ENCODE measurements at regions not wholly inside any gene's neighbourhood (a gene's known extent, or its start where the extent isn't known, plus 50 kb on each side); places are given as distances from the start of the nearest gene placed in this dataset.
"Not testable (repeated sequence)": the region's sequence is repeated elsewhere in the genome, so short reads cannot be mapped to it uniquely, and the experiment has no call there.

DNA sequence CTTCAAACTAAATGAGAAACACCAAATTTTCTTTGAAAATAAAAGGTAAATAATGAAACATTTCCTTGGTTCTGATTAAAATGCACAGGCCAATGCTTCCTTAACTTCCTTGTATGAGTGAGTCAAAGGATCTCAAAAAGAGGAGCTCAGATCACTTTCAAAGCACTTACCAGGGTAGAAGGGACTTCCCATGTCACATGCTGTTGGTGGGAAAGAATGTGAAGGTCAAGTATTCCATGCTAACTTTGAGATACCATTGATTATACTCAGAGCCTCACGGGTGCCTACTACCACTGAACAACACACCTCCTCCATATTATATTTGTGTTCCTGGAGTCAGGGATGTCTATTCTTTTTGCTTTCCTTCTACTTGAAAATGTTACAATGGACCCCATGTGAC is 233.5 kb upstream of the KIAA1217 start:
- DNase-seq = no peak

DNA sequence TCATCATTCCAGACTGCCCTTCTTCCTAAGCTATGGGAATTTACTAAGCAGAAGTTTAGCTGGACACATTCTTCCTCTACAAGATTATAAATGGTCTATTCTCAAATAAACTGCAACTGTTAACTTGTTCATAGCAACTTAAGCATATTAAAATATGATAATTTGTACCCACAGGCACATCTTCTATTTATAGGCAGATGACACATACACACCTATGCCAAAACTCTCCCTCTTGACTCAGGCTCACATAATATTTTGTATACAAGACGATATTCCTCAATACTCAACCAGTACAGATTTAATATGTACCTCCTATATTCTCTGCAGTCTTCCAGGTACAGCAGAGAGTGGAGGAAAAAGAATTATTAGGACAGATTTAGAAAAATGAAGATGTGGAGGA is 232.7 kb upstream of the KIAA1217 start:
- DNase-seq = no peak

DNA sequence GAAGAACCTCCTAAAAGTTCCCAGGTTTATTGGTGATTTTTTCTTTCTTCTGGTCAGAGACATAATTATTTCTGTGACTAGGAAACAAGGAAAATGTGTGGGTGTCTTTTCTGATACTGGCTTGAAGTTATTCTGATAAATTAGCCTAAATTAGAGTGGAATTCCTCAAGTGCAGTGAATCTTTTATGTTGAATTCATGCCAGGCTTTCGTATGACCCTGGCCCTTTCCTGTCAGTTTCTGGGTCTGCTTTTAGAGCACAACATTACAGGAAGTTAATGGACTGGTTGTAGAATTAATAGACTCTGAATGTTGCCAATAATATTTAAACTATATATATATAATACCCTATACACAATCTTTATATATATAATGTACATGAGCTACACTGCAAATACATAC is 230.6 kb upstream of the KIAA1217 start:
- no peak for DNase-seq

DNA sequence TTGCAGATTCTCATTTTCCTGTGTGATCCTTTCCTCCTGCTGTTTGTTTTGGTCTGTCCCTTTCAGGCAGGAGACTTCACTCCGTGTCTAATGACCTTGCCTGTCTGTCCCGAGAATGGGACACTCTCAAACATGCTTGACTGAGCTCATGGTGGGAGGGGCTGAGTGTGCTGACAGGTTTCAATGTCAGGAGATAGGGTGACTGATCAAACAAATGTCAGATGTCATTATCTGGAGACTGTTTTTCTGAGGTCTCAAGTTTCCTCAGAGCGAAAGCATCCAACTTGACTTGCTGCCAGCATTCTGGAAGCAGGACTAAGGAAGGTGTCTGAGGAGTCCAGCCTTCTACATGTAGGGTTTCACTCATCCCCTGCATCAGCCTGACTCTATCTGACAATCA is 228.8 kb upstream of the KIAA1217 start:
- DNase-seq = no peak

DNA sequence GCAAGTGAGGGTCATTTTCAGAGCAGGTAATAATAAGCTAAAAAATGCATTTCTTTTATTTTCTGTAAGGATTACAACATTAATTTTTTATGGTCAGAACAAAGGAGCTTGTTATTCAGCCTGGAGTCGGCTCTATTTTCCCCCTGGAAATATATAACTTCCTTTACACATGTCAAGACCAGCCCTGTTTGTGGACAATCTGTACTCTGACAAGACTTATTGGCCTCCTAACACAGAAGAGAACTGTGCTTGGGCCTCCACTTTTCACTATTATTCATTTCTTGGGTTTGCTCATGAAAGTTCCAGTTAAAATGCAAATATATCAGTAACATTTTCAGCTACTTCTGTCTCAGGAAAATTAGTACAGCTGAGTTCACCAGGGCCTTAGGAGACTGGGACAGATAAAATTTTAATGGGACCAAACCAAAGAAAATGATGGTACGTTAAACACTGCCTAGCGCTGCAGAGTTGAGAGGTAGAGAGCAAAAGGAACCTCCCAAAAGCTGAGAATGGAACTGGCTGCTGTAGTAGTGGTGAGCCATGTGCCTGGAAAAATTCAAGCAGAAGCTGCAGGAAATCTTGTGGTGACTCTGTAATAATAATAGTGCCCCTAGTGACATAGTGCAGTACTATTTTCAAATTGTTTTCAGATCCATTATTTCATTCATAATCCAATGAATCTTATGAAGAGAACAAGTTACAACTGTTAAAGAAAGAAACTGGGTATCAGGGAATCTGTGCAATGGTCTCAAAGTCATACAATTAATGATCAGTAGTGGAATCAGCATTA is 227.2 kb upstream of the KIAA1217 start:
- no peak for DNase-seq

DNA sequence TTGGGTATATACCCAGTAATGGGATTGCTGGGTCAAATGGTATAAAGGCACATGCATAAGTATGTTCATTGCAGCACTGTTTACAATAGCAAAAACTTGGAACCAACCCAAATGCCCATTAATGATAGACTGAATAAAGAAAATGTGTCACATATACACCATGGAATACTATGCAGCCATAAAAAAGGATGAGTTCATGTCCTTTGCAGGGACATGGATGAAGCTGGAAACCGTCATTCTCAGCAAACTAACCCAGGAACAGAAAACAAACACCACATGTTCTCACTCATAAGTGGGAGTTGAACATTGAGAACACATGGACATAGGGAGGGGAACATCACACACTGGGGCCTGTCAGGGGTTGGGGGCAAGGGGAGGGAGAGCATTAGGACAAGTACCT is 224.5 kb upstream of the KIAA1217 start:
- DNase-seq = not testable (repeated sequence)

DNA sequence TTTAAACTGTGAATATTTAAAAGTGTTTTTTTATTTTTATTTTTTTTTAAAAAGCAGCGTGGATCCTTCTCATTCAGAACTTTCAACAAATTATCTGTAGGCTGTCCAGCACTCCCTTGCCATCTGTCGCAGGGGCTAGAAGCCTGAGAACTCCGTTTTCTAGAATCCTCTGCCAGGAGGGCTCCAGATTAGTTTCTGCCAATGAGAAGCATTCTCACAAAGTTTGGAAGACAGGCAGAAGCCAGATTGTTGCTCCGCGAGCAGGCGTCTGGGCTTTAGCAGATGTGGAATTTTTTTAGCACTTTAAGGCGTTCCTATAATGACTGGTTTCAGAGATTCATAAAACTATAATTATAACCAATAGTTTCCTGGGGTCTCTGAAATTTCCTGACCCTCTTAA is 220.9 kb upstream of the KIAA1217 start:
- no peak for DNase-seq

DNA sequence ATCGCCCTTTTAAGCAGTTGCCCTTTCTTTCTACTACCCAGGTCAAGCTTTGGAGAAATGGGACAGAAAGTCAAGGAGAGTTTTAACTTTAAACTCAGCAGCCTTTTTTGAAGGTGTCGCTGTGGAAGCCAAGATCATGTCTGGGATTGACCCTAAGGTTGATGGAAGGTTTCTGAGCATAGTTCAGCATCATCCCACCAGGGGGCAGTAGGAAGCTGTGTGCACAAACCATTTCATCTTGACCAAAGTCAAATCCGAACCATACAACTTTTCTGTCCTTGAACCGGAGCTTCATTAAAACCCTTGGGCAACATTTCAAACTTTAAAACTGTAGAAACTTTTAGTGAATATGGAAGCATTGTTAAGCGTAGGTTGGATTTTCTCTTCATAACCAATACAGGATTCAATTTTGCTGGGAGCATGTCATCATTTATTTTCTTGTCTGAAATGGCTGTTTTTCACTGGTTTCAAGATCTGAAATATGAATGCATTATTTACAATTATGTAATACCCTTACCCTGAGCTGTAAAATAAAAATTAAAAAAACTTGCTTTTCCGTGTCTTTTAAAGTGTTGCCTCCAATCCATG is 214.4 kb upstream of the KIAA1217 start:
- peak; percentile 20 for DNase-seq

DNA sequence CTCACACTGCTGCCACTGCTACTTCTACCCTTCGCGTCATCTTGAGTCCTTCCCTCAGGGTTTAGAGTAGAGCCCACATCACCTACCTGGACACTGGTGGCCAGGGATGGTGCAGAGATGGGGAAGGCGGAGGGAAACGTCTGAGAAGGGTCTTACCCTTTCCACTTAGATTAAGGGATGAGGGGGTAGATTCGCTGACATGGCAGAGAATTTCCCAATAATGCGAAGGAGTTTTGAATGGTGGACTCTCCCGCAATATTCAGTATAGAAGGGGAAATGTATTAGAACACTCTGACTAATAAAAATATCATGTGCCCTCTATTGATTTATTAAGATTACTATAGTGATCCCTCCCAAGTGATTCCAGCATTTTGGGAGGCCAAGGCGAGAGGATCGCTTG is 209.5 kb upstream of the KIAA1217 start:
- no peak for DNase-seq

DNA sequence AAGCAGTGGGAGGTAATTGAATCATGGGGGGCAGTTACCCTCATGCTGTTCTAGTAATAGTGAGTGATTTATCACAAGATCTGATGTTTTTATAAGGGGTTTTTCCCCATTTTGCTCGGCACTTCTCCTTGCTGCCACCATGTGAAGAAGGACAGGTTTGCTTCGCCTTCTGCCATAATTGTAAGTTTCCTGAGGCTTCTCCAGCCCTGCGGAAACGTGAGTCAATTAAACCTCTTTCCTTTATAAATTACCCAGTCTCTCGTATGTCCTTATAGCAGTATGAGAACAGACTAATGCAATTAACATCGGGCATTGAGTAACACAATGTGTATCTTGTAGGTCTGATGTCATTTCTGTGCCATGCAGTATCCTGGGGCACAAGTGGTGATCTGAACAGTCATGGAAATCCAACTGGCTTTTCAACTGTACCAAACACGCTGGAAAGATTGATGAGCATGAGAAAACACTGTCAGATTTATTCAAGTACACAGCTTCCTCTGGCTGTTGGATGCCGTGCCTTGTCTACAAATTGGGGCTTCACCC is 208.6 kb upstream of the KIAA1217 start:
- DNase-seq = no peak

DNA sequence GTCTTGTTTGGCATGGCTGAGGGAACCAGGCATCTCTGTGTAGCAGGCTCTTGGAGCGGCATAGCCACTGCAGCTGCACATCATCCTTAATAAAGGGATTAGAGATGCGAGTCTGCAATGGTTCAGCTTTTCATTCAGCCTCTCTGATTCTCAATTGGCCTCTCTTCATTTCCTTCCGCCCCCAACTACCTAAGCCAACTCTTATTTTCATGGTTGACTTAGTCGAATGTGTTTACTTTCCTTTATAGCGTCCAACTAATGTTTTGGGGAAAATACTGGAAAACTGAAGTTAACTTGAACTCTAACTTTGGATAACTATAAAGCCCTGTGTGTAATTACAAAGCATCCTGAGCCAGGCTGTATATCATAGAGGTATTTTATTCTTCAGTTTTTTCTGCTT is 202.2 kb upstream of the KIAA1217 start:
- DNase-seq = no peak

DNA sequence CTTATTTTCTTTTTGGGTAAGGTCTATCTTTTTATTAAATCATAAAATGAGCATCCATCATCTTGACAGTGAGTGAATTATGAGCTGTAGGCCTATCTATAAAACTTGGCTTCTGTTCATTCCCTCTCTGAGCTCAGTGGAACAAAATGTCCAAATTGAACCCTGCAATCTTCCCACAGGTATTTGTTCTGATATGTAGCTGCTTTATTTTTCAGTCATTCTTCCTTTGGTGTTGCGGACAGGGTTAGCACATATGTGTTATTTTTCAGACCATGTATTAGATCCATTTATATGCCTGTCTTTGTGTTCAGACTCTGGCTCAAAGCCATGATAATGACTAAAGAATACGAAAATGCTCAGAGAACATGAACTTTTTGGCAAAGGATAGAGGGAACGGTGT is 201.6 kb upstream of the KIAA1217 start:
- no peak for DNase-seq

DNA sequence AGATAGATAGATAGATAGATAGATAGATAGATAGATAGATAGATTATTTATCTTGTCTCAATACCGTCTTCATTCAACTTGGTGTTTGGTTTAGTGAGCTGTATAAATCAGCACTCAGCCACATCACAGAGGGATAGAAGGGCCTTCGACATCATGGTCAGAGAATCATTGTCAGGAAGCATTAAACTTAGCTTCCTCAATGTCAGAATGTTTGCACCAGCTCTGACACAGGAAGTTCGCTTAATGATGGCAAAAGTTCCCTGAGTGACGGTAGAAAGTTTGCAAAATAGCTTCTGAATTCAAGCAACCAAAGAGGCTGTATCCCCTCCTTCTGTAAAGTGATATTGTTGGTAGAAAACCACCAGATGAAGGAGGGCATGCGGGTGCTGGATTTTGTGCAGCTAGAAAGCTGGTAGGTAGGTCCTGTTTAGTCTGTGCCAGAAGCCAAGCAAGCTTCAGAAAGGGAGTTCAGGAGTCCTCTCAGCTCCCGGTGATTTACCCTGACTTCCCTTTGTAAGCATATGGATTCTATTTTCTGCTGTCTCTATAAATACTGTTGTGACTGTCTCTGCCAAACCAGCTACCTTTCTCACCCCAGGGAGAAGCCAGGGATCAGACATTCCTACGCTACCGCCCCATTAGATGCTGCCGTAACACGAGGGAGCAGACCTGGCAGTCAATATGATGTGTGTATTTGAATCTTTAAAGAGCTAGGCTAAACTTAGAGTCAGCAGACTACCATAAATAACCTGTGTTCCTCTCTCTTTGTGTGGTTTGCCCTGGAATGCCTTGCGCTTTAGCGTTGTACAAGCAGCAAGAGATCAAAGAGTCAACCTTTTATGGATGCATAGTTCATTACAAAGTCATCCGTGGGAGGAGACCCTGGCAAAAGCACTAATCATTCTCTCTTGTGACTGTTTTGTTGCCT is 200.5 kb upstream of the KIAA1217 start:
- DNase-seq = no peak

DNA sequence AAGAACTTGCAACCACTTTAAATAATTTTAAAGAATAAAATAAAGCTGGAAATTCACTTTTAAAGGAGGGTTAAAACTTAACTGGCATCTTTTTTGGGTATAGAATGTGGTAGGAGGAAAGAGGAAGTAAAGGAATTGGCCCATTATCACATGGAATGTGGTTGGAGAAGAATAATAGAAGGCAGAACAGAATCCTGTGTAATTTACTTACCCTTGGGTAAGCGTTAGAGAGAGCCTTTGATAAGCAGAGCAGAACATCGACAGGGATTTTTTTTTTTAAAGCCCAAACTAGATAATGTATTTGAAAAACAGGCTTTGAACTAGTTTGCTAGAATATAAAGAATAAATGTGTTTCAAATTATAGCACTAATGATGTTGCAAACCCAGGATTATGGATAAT is 199.8 kb upstream of the KIAA1217 start:
- DNase-seq = no peak

DNA sequence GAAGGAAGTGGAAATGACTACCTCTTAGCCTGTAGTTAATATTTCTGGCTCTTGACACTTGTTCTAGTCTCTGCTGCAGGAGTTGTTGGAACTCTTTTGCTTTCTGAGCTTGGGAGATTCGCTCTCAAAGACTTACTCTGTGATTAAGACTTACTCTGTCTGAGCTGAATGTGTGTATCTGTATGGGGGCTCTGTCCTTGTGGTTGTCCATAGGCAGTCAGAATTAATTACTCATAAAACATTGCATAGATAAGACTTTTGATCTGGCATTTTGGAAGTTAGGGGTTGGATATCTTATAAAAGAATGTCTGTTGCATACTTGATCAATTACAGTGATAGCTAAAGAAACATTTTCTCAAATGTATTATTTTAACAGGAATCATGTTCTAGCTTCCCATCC is 199.2 kb upstream of the KIAA1217 start:
- no peak for DNase-seq

DNA sequence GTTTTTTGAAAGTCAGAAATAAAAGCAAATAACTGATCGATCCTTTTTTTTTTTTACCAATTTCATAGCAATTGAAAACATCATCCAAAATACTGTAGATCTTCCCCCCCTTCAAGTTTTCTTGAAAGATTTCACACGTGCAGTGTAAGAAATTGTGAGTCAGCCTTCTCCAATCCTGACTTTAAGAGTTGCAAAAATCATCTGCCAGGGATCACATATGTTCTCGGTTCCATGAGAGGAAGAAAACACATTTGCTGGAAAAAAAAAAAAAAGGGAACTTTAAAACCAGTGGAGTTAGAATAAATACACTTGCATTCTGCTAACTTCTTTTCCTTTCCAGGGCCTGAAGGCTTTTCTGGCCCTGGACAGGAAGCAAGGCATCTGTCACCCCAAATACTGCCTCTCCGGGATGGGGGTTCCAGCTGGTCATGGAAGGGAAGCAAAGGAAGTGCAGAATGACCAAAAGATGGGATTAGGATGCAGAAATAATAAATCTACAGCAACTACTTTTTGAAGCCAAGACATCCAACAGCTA is 198.4 kb upstream of the KIAA1217 start:
- DNase-seq = no peak

DNA sequence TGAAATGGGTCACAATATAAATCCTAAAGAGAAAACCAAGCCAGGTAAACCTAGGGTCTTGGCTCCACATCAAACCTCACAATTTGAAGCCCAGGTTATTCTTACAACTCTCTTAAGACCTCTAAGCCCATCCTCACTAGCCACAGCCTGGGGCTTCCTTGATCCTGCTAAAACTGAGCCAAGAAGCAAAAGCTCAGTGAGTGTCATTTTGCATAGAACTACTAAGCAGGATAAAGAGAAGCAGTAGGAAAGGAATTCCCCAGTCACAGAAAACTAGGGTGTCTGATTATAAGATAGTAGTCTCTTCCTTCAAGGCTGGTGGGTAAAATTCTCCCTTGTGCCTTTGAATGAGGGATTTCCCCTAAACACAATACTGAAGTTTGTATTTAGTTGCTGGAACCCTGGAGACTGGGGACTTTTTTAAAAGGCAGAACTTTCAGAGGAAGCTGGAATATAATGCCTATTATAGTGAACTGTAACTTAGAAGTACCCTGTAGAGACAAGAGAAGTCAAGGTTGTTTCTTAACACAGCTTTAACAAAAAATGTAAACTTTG is 196.6 kb upstream of the KIAA1217 start:
- no peak for DNase-seq

DNA sequence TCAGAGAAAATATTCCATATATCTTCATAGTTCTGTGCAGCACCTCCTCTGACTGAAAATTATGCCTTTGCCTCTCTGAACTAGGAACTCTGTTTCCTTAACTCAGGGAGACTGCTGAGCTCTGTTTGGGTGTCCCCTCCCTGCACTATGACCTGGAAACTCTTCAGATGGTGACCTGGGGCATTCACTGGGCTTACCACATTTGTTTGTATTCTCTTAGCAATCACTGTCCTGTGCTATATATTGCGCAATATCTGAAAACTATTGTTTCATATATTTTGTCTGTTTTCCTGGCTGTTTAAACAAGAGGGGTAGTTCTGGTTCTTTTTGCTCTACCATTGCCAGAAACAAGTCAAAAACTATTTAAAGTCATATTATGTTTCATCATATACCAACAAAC is 181.8 kb upstream of the KIAA1217 start:
- no peak for DNase-seq

DNA sequence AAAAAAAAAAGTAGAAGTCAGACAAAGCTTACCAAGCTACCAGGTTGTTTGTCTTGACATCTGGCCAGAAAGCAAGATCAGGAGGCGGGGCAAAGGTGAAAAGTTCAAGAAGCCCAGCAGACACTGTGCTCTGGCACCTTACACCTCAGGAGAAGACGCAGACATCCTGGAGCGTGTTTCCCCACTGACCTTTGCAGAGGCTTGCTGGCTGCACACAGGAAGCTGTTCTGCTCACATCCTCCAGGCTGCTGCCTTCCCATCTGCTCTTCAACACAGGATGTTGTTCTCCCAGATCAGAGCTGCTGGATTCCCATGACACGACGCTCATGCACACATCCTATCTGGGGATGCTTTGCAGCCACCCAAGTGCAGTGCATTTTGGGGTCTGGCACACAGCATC is 174.4 kb upstream of the KIAA1217 start:
- DNase-seq = no peak

DNA sequence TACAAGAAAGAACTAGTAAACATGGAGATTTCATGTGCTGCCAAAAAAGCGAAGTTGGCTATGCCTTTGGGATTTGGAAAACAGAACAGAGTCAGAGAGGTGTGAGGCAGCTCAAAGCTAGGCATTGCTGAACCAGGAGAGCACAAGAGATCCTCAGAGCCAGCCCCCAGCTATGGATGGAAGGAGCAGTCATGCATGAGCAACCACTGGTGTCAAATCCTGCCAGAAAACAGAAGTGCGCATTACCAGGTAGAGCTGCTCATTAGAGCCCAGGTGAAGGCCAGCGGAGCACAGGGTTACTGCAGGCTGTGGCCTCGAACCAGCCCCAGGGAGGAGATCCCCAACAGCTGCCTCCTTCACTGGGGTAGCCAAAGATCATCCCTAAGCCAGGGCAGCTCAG is 173.2 kb upstream of the KIAA1217 start:
- DNase-seq = no peak

DNA sequence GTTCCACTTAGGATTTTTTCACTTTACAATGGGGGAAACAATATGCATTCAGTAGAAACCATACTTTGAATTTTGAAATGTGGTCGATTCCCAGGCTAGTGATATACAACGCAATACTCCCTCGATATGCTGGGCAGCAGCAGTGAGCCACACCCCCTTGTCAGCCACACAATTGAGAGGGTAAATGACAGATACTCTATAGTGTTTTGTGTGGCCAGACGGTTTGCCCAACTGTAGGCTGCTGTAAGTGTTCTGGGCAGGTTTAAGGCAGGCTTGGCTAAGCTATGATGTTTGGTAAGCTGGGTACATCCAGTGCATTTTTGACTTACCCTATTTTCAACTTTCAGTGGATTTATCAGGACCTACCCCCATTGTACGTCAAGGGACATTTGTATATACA is 169.6 kb upstream of the KIAA1217 start:
- DNase-seq = no peak

DNA sequence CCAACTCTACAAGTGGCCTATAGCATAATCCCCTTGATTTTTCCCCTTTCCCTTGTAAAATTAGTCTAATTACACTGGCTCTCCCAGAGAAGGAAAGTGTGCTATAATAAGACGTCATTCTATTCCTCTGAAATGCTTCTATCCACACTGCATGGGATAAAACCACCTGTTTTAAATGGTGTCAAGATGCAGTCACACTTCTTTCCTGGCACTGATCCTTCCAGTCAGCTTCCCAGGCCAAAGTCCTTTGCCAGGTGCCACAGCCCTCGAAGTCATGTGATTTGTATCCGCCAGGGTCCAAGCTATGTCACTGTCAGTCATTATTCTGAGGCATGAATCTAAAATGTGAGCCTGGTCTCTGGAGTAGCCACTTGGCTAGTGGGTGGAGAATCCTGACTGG is 169.0 kb upstream of the KIAA1217 start:
- no peak for DNase-seq

DNA sequence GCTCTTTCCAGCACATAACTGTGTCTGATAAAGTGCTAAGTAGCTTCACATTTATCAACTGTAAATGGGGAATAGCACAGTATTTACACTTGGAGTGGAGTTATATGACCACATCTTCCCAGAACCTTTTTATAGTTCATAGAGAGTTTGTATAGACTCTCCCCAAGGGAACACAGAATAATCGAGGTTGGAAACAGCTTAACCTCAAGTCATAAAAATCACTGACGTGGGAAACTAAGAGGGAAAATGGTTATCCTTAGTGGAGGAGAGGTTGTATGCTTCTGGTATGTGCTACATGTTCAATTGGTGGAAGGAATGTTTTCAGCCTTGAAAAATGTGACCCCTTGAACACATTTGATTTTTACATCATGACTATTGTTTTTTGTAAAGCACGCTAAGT is 167.9 kb upstream of the KIAA1217 start:
- DNase-seq = no peak

Data from stimulated activated CD4-positive, alpha-beta T cell treated with anti-CD3 and anti-CD28 coated beads, Interleukin-4, amount 100 ng/mL, for 24 hours (primary cell).